ENCODE measurements at regions not wholly inside any gene's neighbourhood (a gene's known extent, or its start where the extent isn't known, plus 50 kb on each side); places are given as distances from the start of the nearest gene placed in this dataset.
A peak's percentile ranks its signal among the peaks of the same experiment; 100 is the strongest.

- DNase-seq, result no peak
Observed at GRCh38 chr19:29396925-29397324, 128.9 kb upstream of the VSTM2B start.

GRCh38 chr19:29397748-29398147 lies 128.0 kb upstream of the VSTM2B start:
- no peak for DNase-seq

- DNase-seq, result no peak
Observed at GRCh38 chr19:29399804-29400203, 126.0 kb upstream of the VSTM2B start.

GRCh38 chr19:29400917-29401711 lies 124.7 kb upstream of the VSTM2B start:
- DNase-seq, result no peak

- no peak for DNase-seq
Observed at GRCh38 chr19:29401712-29402421, 123.9 kb upstream of the VSTM2B start.

GRCh38 chr19:29402563-29402962 lies 123.2 kb upstream of the VSTM2B start:
- no peak for DNase-seq

- DNase-seq, result no peak
Observed at GRCh38 chr19:29404015-29404414, 121.8 kb upstream of the VSTM2B start.

- DNase-seq, result peak; percentile 73
Observed at GRCh38 chr19:29404951-29405727, 120.7 kb upstream of the VSTM2B start.

GRCh38 chr19:29405728-29405995 lies 120.1 kb upstream of the VSTM2B start:
- no peak for DNase-seq

- no peak for DNase-seq
Observed at GRCh38 chr19:29409076-29409862, 116.5 kb upstream of the VSTM2B start.

- DNase-seq, result no peak
Observed at GRCh38 chr19:29410601-29411000, 115.2 kb upstream of the VSTM2B start.

GRCh38 chr19:29411113-29411581 lies 114.6 kb upstream of the VSTM2B start:
- peak; percentile 80 for DNase-seq

GRCh38 chr19:29413435-29413834 lies 112.4 kb upstream of the VSTM2B start:
- no peak for DNase-seq

- DNase-seq, result no peak
Observed at GRCh38 chr19:29415507-29415906, 110.3 kb upstream of the VSTM2B start.

GRCh38 chr19:29417048-29417447 lies 108.7 kb upstream of the VSTM2B start:
- no peak for DNase-seq

GRCh38 chr19:29418201-29418600 lies 107.6 kb upstream of the VSTM2B start:
- DNase-seq, result no peak

GRCh38 chr19:29420065-29420464 lies 105.7 kb upstream of the VSTM2B start:
- DNase-seq, result no peak

GRCh38 chr19:29420482-29421195 lies 105.2 kb upstream of the VSTM2B start:
- no peak for DNase-seq

GRCh38 chr19:29421196-29421545 lies 104.6 kb upstream of the VSTM2B start:
- DNase-seq, result no peak

GRCh38 chr19:29422047-29422446 lies 103.7 kb upstream of the VSTM2B start:
- DNase-seq, result no peak

GRCh38 chr19:29422486-29423085 lies 103.2 kb upstream of the VSTM2B start:
- no peak for DNase-seq

Measured in muscle of arm (tissue), 1 donor.